ENCODE measurements at regions not wholly inside any gene's neighbourhood (a gene's known extent, or its start where the extent isn't known, plus 50 kb on each side); places are given as distances from the start of the nearest gene placed in this dataset.
"Not testable (repeated sequence)": the region's sequence is repeated elsewhere in the genome, so short reads cannot be mapped to it uniquely, and the experiment has no call there.

DNA sequence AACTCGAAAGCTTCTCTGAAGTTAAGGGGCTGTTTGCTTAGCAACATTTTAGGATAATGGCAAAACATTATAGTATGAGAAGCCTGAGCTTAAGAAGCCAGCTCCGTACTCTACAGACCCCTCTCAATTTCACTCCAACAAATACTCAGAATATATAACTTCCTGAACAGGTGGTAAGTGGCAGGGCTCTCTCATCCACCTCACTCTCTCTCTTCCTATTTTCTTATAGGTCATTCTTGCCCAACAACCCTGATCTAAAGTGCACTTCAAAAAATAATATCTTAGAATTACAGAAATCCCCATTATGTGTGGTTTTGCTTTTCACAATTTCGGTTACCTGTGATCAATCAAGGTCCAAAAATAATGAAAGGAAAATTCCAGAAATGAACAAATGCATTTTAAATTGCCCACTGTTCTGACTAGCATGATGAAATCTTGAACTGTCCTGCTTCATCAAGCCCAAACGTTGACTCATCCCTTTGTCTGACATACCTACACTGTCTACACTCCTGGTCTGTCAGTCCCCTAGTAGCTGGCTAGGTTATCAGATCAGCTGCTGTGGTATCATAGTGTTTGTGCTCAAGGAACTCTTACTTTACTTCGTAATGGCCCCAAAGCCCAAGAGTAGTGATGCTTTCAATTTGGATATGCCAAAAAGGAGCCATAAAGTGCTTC is 122.8 kb upstream of the COL5A2 start:
- ATAC-seq = no peak
- intact Hi-C loops (cut with micrococcal nuclease) = no loop called here
- no peak for DNase-seq

DNA sequence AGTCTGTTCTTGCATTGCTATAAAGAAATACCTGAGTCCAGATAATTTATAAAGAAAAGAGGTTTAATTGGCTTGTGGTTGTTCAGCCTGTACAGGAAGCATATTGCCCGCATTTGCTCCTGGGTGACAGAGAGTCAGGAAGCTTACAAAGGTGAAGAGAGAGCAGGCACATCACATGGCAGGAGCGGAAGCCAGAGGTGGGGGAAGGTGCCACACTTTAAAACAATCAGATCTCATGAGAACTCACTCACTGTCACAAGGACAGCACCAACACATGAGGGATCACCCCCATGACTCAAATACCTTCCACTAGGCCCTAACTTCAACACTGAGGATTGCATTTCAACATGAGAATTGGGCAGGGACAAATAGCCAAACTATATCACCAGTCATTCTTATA is 124.8 kb upstream of the COL5A2 start:
- ATAC-seq (no peak), DNase-seq (no peak)
- intact Hi-C loops (cut with micrococcal nuclease) = no loop called here

DNA sequence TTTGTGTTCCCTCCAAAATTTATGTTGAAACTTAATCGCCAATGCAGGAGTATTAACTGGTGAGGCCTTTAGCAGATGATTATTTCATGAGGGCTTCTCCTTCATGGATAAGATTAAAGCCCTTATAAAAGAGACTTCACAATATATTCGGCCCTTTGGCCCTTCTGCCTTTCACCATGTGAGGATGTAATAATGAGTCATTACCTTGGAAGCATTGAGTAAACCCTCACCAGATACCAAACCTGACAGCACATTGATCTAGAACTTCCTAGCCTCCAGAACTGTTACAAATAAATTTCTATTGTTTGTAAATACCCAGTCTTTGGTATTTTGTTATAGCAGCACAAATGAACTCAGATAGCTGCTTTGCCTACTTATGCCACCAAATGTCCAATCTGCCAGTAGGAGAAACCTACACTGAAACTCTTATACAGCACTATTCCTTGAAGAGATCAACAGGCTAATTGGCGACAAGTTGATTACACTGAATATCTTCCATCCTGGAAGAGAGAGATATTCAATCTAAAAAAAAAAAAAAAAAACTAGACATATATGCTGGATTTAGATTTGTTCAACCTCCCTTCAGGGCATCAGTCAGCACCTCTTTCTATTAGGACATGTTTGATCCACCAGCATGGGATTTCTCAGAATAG is 125.9 kb upstream of the COL5A2 start:
- intact Hi-C loops (cut with micrococcal nuclease) = no loop called here
- ATAC-seq (no peak), DNase-seq (no peak)

DNA sequence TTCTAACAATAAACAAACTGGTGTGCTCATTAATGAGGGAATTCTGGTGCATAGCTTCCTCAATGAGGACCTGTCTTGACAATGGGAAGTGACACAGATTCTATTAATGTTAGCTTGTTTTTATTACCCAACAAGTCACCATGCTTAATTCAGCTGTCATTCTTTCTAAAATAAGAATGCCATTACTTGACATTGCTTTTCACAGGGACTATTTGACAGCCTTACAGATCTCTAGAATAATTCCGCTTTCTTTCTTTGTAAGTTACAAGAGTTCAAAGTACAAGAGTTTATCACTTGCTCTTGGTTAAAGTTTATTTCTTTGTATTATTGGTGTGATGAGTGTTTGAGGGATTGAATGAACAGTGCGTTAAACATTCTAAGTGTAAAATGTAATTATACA is 127.0 kb upstream of the COL5A2 start:
- intact Hi-C loops (cut with micrococcal nuclease) = no loop called here
- DNase-seq (no peak), ATAC-seq (no peak)

DNA sequence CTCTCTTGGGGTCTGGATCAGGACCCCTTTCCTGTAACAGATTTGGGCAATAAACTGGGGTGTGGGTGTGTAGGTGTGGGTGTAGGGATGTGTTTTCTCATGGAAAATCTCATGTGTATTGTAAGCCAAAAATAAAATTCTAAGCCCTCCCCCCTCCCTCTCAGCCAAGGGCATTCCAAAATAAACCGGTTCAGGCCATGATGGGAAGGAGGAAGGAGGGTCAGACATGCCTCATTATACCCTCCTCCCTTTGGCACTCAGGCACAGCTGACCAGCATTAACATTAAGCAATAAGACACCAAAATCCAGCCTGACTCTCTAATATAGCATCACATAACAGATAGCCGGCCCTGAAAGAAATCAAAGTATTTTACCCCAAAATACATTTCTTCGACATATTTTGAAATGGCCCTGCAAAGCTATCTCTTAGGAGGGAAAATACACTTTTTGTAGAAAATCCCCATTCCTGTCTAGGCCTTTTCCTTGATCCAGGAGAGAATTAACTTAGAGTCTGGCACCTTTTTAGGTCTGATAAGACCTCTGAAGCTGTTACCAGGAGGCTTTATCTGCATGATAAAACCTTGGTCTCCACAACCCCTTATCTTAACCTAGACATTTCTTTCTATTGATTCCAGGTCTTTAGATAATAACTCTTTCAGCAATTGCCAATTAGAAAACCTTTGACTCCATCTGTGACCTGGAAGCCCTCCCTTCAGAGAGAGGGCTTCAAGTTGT is 128.7 kb upstream of the COL5A2 start:
- DNase-seq = no peak
- intact Hi-C loops (cut with micrococcal nuclease) = no loop called here
- ATAC-seq = no peak

DNA sequence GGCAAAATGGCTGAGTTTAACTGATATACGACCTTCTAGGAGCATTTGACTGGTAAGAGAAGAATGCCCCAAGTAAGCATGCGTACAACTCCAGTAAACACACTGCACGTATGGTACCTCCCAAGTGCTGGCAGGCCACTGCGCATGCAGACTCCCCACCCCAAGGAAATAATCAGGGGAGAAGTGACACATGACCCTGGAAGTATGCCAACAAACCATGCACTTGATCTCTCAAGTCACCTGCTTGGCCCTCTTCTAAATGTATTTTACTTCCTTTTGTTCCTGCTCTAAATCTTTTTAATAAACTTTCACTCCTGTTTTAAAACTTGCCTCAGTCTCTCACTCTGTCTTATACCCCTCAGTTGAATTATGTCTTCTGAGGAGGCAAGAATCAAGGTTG is 129.8 kb upstream of the COL5A2 start:
- DNase-seq = no peak
- intact Hi-C loops (cut with micrococcal nuclease) = no loop called here
- ATAC-seq = no peak

DNA sequence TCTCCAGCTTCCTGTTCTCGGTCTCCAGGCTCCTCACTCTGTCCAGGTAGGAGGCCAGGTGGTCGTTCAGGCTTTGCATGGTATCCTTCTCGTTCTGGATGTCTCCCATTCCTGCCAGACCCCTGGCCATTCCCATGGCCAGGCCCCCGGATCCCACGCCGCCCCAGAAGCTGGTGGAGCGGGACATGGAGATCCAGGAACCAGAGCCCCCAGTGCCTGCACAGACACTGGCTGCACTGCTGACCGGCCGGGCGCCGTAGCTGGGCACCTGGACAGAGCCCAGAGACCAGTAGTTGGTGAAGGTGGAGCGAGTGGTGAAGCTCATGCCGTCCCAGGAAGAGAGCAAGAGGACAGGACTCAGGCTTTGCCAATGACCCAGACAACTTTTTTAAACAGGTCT is 129.1 kb upstream of the WDR75 start:
- no peak for DNase-seq
- intact Hi-C loops (cut with micrococcal nuclease) = no loop called here
- no peak for ATAC-seq

DNA sequence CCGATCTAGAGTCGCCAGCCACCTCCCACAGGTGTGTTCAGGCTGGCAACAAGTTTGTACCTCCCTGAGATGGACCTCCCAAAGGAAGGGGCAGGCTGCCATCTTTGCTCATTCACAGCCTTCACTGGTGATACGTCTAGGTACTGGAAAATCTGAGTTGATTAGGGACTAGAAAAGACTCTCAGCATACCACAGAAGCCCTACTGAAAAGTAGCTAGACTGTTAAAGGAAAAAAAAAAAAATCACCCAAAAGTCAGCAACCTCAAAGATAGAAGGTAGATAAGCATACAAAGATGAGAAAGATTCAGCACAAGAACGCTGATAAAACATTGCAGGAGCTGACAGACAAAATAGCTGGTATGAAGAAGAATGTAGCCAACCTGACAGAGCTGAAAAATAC is 128.6 kb upstream of the WDR75 start:
- intact Hi-C loops (cut with micrococcal nuclease) = no loop called here
- ATAC-seq (no peak), DNase-seq (no peak)

DNA sequence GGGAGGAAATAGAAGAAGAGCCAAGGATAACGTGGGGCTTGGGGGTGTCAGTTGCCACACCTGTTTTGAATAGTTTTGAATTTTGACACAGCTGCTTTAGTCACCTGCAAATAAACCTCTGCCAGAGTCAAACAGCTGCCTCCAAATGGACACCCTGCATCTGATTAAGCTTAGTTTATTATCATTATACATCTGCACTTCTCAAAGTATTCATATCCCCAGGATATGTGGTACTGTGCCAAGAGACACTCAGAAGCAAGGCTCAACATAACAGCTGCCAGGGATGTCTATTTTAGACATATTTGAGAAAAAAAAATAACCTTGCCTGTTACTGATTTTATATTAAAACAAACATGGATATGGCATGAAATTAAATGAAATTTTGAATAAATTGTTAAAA is 122.5 kb upstream of the WDR75 start:
- DNase-seq (no peak), ATAC-seq (no peak)
- intact Hi-C loops (cut with micrococcal nuclease) = no loop called here

DNA sequence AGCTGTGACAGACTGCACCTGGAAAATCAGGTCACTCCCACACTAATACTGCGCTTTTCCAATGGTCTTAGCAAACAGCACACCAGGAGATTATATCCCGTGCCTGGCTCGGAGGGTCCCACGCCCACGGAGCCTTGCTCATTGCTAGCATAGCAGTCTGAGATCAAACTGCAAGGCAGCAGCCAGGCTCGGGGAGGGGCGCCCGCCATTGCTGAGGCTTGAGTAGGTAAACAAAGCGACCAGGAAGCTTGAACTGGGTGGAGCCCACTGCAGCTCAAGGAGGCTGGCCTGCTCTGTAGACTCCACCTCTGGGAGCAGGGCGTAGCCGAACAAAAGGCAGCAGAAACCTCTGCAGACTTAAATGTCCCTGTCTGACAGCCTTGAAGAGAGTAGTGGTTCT is 121.8 kb upstream of the WDR75 start:
- intact Hi-C loops (cut with micrococcal nuclease); ATAC-seq; DNase-seq: not testable (repeated sequence)

DNA sequence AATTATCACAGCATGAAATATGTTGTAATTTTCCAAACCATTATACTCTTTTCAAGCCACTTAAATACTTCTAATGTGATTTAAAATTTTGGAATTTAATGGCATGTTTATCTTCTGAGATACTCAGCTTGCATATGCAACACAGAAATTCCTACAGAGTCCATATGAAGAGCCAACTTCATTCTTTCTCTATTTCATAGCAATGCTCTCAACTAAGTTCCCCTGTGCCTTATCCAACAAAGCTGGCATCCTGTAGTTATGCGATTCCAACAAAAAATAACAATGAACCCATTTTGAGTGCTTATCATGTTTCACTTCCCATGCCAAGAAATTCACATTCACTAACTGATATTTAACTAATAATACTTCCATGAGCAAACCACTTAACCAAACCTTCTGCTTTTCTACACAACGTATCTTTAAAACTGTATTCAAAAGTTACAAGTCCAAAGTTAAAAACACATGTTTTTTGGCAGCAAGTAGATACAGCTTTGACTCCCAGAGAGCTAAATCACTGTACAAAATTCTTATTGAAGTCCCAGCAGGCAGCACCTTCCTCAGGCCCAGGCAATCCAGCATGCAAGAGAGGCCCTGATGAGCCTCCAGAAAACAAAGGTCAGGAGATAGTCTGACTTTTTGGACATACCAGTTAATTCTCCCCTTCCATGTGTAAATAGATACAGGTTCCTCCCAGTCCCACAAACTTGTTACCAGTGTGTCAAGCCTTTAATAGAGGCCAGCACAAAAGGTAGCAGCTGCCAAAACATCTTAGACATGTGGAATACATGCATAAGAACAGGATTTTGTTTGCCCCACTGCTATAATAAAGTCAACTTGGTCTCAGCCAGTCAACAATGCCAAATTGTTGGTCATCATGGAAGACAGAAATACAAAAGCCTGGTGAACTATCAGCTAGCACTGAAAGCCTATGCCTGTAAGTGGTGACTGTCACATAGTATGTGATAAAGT is 113.1 kb upstream of the WDR75 start:
- no peak for DNase-seq
- no peak for ATAC-seq
- intact Hi-C loops (cut with micrococcal nuclease) = no loop called here

DNA sequence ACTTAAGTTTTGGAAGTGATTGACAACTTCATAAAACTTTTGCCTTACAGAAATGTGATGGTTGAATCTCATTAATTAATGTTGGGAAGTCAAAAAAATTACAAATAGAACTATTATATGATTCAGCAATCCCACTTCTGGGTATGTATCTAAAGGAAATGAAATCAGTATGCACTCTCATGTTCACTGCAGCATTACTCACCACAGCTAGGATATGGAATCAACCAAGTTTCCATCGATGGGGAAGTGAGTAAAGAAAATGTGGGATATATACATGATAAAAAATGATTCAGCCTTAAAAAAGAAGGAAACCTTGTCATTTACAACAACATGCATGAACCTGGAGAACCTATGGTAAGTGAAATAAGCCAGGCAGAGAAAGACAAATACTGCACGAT is 112.4 kb upstream of the WDR75 start:
- no peak for ATAC-seq
- no peak for DNase-seq
- intact Hi-C loops (cut with micrococcal nuclease) = no loop called here

DNA sequence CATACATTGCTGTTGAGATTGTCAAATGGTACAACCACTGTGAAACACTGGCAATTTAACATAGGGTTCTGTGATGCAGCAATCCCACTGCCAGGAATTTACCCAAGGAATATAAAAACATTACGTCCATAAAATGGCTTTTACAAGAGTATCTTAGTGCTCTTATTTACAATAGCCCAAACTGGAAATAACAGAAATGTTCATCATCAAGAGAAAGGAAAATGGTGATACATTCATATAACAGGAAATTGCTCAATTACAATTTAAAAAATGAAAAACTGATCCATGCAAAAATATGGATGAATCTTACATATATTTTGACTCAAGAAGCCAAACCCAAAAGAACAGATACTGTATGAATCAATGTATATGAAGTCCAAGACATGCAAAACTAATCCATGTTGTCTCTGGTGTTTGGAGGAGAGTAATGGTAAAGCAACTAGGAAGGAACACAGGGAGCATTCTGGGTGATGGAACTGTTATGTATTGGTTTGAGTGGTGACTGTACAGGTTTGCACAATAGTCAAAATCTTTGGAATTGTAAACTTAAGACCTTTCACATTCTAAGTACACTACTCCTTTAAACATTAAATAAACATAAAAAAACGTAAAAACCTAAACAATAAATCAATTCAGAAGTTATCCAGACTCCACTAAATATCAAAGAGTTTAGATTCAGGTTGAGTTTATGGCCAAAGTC is 104.8 kb upstream of the WDR75 start:
- DNase-seq (no peak), ATAC-seq (no peak)
- intact Hi-C loops (cut with micrococcal nuclease) = no loop called here

DNA sequence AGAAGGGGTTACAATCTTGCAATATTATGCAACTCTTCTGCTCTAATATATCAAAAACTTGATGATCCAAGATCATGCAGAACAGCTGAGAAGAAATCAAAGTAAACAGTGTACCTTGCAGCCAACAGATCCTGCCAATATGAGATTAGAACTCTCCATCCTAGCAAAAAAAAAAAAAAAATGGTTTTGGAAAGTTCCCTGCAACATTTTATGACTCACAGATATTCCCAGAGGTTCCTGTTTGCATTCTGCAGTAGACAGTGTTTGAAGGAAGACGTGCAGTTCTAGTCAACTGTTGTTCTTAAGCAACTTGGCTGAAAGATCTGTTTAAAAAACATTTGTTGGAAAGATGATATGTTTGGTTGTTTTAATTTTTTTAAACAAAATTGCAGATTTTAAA is 103.6 kb upstream of the WDR75 start:
- intact Hi-C loops (cut with micrococcal nuclease) = no loop called here
- DNase-seq (no peak), ATAC-seq (peak; percentile 97)

DNA sequence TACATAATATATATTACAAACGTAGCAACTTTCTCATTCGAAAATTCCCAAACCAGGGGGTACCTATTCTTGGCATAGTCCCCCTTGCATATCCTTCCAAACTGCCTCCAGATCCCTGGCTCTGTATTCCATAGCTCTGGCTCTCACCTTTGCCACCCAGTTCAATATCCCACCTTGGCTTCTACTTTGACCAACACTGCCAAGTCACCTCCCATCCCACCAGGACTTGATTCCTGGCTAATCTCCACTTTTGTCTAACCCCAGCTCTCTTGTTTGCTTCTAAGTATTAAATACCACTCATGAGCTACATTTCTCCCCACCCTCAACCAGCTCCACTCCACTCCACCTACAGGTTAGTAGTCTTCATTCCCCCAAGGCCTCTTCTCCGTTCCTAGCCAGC is 103.2 kb upstream of the WDR75 start:
- DNase-seq (peak; percentile 9), ATAC-seq (peak; percentile 58)
- intact Hi-C loops (cut with micrococcal nuclease) = no loop called here

DNA sequence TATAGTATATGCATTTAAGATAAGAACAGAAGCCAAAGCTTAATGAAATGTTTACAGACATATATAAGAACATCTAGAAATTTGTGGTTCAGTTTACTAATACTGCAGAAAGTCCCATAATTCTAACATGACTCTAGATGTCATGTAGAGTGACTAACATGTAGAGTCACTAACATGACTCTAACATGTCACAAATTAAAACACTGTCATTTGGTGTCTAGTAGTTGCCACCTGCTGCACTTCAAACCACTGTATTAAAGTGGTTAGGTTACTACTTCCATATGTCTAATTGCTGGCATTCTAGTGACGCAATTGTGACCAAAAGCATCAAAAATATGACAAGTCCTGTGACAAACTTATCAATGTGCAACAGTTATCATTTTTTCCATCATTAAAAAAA is 100.2 kb upstream of the WDR75 start:
- intact Hi-C loops (cut with micrococcal nuclease) = no loop called here
- no peak for DNase-seq
- ATAC-seq = no peak

DNA sequence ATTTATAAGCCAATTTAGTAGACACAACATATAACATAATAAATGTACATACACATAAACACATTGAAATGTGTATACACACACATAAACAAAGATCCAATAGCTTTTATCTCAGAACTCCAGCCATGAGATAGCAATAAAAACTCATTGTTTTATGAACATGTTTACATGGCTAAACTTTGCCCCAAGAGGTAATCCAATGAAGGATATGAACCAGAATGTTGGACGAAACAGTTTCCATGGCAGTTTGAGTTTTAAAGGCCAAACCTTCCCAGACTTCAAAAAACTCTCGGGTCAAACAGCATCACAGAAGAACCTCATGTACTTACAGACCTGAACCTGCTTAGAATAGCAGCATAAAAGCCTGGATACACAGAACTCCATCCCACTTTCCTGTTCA is 97.2 kb upstream of the WDR75 start:
- intact Hi-C loops (cut with micrococcal nuclease) = no loop called here
- ATAC-seq (no peak), DNase-seq (no peak)

DNA sequence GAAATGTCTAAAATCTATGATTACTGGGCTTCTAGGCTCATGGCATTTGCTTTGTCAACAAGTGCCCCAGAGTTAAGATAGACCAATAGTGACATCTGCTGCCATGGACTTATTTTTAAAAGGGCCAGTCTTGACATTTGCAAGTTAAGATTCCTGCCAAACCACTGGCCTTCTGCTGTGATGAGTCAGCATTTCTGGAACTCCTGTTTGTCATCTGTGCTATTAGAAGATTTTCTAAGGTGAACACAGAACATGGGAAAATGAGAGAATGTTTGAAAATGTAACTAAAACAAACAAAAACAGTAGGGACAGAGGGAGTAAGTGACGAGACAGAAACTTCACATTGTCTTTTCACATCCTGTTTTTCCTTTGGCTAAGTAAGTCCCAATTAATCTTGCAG is 93.7 kb upstream of the WDR75 start:
- peak; percentile 82 for ATAC-seq
- intact Hi-C loops (cut with micrococcal nuclease) = no loop called here
- DNase-seq = no peak

DNA sequence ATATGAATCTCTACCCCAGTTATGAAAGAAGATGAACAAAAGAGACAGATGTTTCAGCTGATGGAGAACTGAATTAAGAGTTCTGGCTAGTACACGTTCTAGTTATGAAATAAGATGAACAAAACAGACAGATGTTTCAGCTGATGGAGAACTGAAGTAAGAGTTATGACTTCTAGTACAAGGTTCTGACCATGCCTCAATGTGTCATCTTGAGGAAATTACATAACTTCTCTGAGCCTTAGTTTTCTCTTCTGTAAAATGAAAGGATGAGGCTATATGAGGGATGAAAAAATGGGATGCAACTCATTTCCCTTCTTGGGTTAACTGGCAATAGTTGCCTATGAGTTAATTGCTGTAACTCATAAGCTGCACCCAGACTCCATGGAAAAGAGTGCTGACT is 92.9 kb upstream of the WDR75 start:
- intact Hi-C loops (cut with micrococcal nuclease) = no loop called here
- no peak for DNase-seq
- ATAC-seq = peak; percentile 65

All from left ventricle myocardium superior (tissue), 1 donor.